IMR-90 (cell line): ENCODE measurements at regions not wholly inside any gene's neighbourhood (a gene's known extent, or its start where the extent isn't known, plus 50 kb on each side); places are given as distances from the start of the nearest gene placed in this dataset.

ENCODE experiments used
- ATAC-seq: fragments of 200-7000 bp; cut with Tn5 transposase; 2 replicates; pipeline ENCODE4 v1.9.1; 2020; ENCODE audit warnings: low read depth, mild to moderate bottlenecking, moderate library complexity
- BruUV-seq: library from RNA; stranded (reverse); fragments of 400-500 nt; replicated peaks from 2 replicates; lab custom pipeline; 2021; lab: Mats Ljungman, UMichigan
- CTCF ChIA-PET: fragments of 300-600 bp; formaldehyde crosslinking; extraction: SDS; loops from one replicate; lab custom pipeline; 2021; ENCODE audit warnings: antibody characterized with exemption; lab: Yijun Ruan, JAX
- POLR2A ChIA-PET: fragments of 300-600 bp; sonication (Branson Sonifier 250); formaldehyde crosslinking; loops from one replicate; lab custom pipeline; 2022; ENCODE audit warnings: antibody characterized with exemption; ENCODE audit not compliant: unreplicated experiment; lab: Charles Lee
- DNase-seq: peaks from one replicate; pipeline ENCODE4 v3.0.0; 2013
- H2AFZ ChIP-seq: replicated peaks from 2 replicates; pipeline ENCODE3; 2013; ENCODE audit warnings: low read length, mild to moderate bottlenecking; ENCODE audit not compliant: poor library complexity
- H2AK5ac ChIP-seq: 2 replicates; pipeline ENCODE4 v1.6.1; 2013; ENCODE audit warnings: low read depth, low read length, inconsistent platforms
- H2AK9ac ChIP-seq: replicated peaks from 2 replicates; pipeline ENCODE3; 2013; ENCODE audit warnings: mild to moderate bottlenecking, low read depth, low read length, moderate library complexity; ENCODE audit not compliant: poor library complexity
- H2BK120ac ChIP-seq: 2 replicates; pipeline ENCODE4 v1.6.1; 2013; ENCODE audit warnings: low read depth, low read length, inconsistent platforms
- H2BK15ac ChIP-seq: 3 replicates; pipeline ENCODE4 v1.6.1; 2013; ENCODE audit warnings: low read depth, low read length, inconsistent platforms
- H2BK20ac ChIP-seq: 2 replicates; pipeline ENCODE4 v1.6.1; 2013; ENCODE audit warnings: low read depth, mild to moderate bottlenecking, inconsistent platforms, low read length, moderate library complexity
- H2BK5ac ChIP-seq: 2 replicates; pipeline ENCODE4 v1.6.1; 2013; ENCODE audit warnings: mild to moderate bottlenecking, low read depth, low read length, inconsistent platforms; ENCODE audit not compliant: poor library complexity, severe bottlenecking
- H3K14ac ChIP-seq: replicated peaks from 2 replicates; pipeline ENCODE4 v1.6.1; 2013; ENCODE audit warnings: low read depth, low read length, inconsistent platforms
- H3K18ac ChIP-seq: 2 replicates; pipeline ENCODE4 v1.6.1; 2013; ENCODE audit warnings: low read depth, low read length, control low read depth
- H3K23ac ChIP-seq: 2 replicates; pipeline ENCODE4 v1.6.1; 2013; ENCODE audit warnings: low read depth, low read length, inconsistent platforms
- H3K27ac ChIP-seq: 2 replicates; pipeline ENCODE4 v1.5.1; 2013; ENCODE audit warnings: mild to moderate bottlenecking, control low read depth, low read length; ENCODE audit not compliant: insufficient read depth
- H3K27me3 ChIP-seq: 2 replicates; pipeline ENCODE4 v1.6.1; 2013; ENCODE audit warnings: low read length; ENCODE audit not compliant: control insufficient read depth, insufficient read depth
- H3K36me3 ChIP-seq: 2 replicates; pipeline ENCODE4 v1.6.1; 2013; ENCODE audit warnings: low read length, mixed read lengths; ENCODE audit not compliant: control insufficient read depth, insufficient read depth
- H3K4ac ChIP-seq: 2 replicates; pipeline ENCODE4 v1.6.1; 2013; ENCODE audit warnings: low read depth, low read length, inconsistent platforms
- H3K4me1 ChIP-seq: 2 replicates; pipeline ENCODE4 v1.6.1; 2013; ENCODE audit warnings: low read length, mixed read lengths; ENCODE audit not compliant: control insufficient read depth, insufficient read depth
- H3K4me2 ChIP-seq: 2 replicates; pipeline ENCODE4 v1.6.1; 2013; ENCODE audit warnings: low read depth, mild to moderate bottlenecking, control low read depth, low read length, moderate library complexity
- H3K4me3 ChIP-seq: 2 replicates; pipeline ENCODE4 v1.5.1; 2013; ENCODE audit warnings: low read depth, mild to moderate bottlenecking, control low read depth, low read length, moderate library complexity; ENCODE audit not compliant: insufficient read depth
- H3K56ac ChIP-seq: 2 replicates; pipeline ENCODE4 v1.6.1; 2013; ENCODE audit warnings: low read length, inconsistent platforms; ENCODE audit not compliant: insufficient read depth; ENCODE audit errors: extremely low read depth
- H3K79me1 ChIP-seq, 2 experiments: 2 replicates each; pipeline ENCODE4 v1.6.1; 2013; ENCODE audit warnings: low read length in 2 of 2, inconsistent platforms in 1 of 2, low read depth in 1 of 2
- H3K9ac ChIP-seq: 2 replicates; pipeline ENCODE4 v1.6.1; 2013; ENCODE audit warnings: low read depth, low read length, control low read depth
- H3K9me1 ChIP-seq: 2 replicates; pipeline ENCODE4 v1.6.1; 2013; ENCODE audit warnings: low read length, inconsistent platforms; ENCODE audit not compliant: insufficient read depth
- H3K9me3 ChIP-seq: 2 replicates; pipeline ENCODE4 v1.6.1; 2013; ENCODE audit warnings: low read length; ENCODE audit not compliant: control insufficient read depth, insufficient read depth
- H4K20me1 ChIP-seq: 2 replicates; pipeline ENCODE4 v1.6.1; 2013; ENCODE audit warnings: low read length, inconsistent platforms; ENCODE audit not compliant: insufficient read depth
- H4K5ac ChIP-seq: 2 replicates; pipeline ENCODE4 v1.6.1; 2013; ENCODE audit warnings: mild to moderate bottlenecking, low read depth, low read length, control low read depth
- H4K8ac ChIP-seq, 2 experiments: 2 replicates each; pipeline ENCODE4 v1.6.1; 2013; ENCODE audit warnings: low read depth in 2 of 2, low read length in 2 of 2, control low read depth in 1 of 2, inconsistent platforms in 1 of 2
- H4K91ac ChIP-seq: 2 replicates; pipeline ENCODE4 v1.6.1; 2013; ENCODE audit warnings: low read depth, low read length, inconsistent platforms; ENCODE audit not compliant: insufficient read depth
- BHLHE40 ChIP-seq: fragments of 150-350 bp; IDR thresholded peaks from 2 replicates; pipeline ENCODE4 v1.6.1; 2016; ENCODE audit warnings: mild to moderate bottlenecking, low read depth, low read length
- CEBPB ChIP-seq: IDR thresholded peaks from 2 replicates; pipeline ENCODE4 v1.6.1; 2012; ENCODE audit warnings: low read depth, low read length, improper control_type of control experiment
- FOS ChIP-seq: fragments of 150-350 bp; IDR thresholded peaks from 2 replicates; pipeline ENCODE4 v1.6.1; 2016; ENCODE audit warnings: low read depth, low read length
- POLR2A ChIP-seq: IDR thresholded peaks from 2 replicates; pipeline ENCODE4 v1.6.1; 2012; ENCODE audit warnings: mild to moderate bottlenecking, low read depth, low read length
- dilution Hi-C: fragments of 300-500 bp; cut with HindIII; formaldehyde crosslinking; loops from one replicate; pipeline ENCODE4 v1.14.3; 2018; ENCODE audit warnings: low sequenced_read_pairs; ENCODE audit not compliant: unreplicated experiment
- in situ Hi-C: fragments of 300-500 bp; cut with MboI; formaldehyde crosslinking; loops from 3 replicates; pipeline ENCODE4 v1.14.3; 2019; ENCODE audit warnings: low sequenced_read_pairs, inconsistent platforms, mixed read lengths
- intact Hi-C: fragments of 100-400 bp; cut with micrococcal nuclease; formaldehyde crosslinking; loops from 2 replicates; pipeline ENCODE4 v1.10.0; 2022

DNA sequence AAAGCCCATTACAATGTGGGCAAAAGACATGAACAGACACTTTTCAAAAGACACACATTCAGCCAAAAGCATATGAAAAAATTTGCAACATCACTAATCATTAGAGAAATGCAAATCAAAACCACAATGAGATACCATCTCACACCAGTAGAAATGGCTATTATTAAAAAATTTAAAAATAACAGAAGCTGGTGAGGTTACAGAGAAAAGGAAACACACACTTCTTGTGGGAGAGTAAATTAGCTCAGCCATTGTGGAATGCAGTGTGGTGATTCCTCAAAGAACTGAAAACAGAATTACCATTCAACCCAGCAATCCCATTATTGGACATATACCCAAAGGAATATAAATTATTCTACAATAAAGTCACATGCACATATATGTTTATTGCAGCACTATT lies 585.2 kb upstream of the TUSC1 start:
- no peak overlapping the region for H2AK5ac ChIP-seq
- H3K79me1 ChIP-seq: no peaks in the 10 kb centered on the region
- no peak overlapping the region for H3K23ac ChIP-seq
- H2BK15ac ChIP-seq: no peak overlapping the region
- H3K27ac ChIP-seq: no peak overlapping the region
- no peak overlapping the region for H2AK9ac ChIP-seq
- H3K14ac ChIP-seq: no peak overlapping the region
- no peaks in the 10 kb centered on the region for H3K9me1 ChIP-seq
- no peaks in the 10 kb centered on the region for H3K27me3 ChIP-seq
- no peaks in the 10 kb centered on the region for H3K36me3 ChIP-seq
- H4K20me1 ChIP-seq: no peaks in the 10 kb centered on the region
- in situ Hi-C loops (no loop called here), dilution Hi-C loops (no loop called here), intact Hi-C loops (loop anchor here (10.0 kb wide), 1 partner anchor 99 kb away; no protein-coding TSS in a partner anchor)
- no peak overlapping the region for H4K5ac ChIP-seq
- no peak overlapping the region for H4K8ac ChIP-seq
- no peak overlapping the region; the same call in 1 of the 2 replicates for H3K18ac ChIP-seq
- H2BK5ac ChIP-seq: peak overlapping the region; percentile 98
- TF ChIP-seq BHLHE40 (no peak), CEBPB (no peak), FOS (no peak), POLR2A (no peak)
- no peak overlapping the region for H3K9ac ChIP-seq
- no peak overlapping the region for H2BK20ac ChIP-seq
- no peak overlapping the region for H3K56ac ChIP-seq
- no peak overlapping the region for H2AFZ ChIP-seq
- H3K4me3 ChIP-seq: no peak overlapping the region
- H4K91ac ChIP-seq: no peak overlapping the region
- H3K4ac ChIP-seq: no peak overlapping the region
- no peak overlapping the region for H2BK120ac ChIP-seq
- peaks cover 18% of the 10 kb centered on the region for H3K4me1 ChIP-seq
- no TSS peak for BruUV-seq
- CTCF ChIA-PET: interaction anchor here (0.7 kb wide), 1 partner anchor 68 kb away, joined by 3 read pairs; no protein-coding TSS in a partner anchor
- H3K4me2 ChIP-seq: no peak overlapping the region
- ATAC-seq: no peak
- DNase-seq: no peak
- H3K9me3 ChIP-seq: no peaks in the 10 kb centered on the region
- POLR2A ChIA-PET: interaction anchor here (0.6 kb wide), 1 partner anchor 19 kb away, joined by 3 read pairs; no protein-coding TSS in a partner anchor
